ENCODE measurements at regions not wholly inside any gene's neighbourhood (a gene's known extent, or its start where the extent isn't known, plus 50 kb on each side); places are given as distances from the start of the nearest gene placed in this dataset.

DNA sequence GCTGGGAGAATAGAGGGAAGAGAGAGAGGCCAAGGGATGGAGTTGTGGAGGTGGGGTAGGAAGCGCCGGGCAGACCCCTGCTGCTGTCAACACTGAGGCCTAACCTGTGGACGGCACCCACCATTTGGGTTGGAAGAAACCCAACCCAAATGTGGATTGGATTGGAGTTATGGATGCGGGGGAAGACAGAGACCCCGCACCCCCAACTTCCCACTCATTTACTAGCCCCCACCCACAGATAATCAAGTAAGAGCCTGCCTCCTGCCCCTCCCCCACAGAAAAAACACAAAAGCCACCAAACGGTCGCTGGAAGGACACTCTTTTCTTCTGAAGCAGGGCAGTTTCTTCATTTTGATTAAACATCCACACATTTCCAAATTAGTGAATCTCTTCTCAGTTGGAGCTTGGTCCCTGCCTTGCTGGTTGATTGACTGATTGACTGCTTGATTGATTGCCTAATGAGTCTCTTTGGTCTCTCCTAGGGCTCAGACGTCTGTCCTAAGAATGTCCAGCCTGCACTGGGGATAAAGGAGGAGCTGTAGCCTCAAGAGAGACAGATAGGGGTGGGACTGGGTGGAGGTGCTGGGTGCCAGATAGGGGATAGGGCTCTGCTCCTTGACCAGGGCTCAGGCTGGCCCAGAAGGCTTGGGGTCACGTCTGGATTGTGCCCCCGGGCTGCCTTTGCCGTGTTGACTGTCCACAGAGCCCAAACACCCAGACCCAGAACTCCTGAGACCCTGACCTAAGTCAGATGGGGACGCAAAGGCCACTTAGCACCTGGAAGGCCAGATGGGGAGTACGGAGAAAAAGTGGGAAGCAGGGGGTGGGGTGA, 74.9 kb upstream of the FOXP4 start:
- Histone ChIP-seq H3K27me3 (ENCODE audit: insufficient read depth in 3 of 3, low read length in 2 of 3) (peaks cover 0 to 49% (median 9%) of the 10 kb centered on the region in 3 donors), H3K27ac (no peak overlapping the region), H3K4me3 (no peak overlapping the region), H3K4me1 (peaks cover 3% of the 10 kb centered on the region), H3K9me3 (no peaks in the 10 kb centered on the region), H3K36me3 (ENCODE audit: insufficient read depth in 1 of 2, low read depth in 1 of 2) (no peaks in the 10 kb centered on the region)
- WGBS, 3 donors: 59 to 64% (median 63%) methylated on average over 13 of the region's 13 CpGs
- ATAC-seq (no peak), DNase-seq (no peak)
- intact Hi-C loops (cut with DNase I): no loop called here
- TF ChIP-seq, protein P1, sequence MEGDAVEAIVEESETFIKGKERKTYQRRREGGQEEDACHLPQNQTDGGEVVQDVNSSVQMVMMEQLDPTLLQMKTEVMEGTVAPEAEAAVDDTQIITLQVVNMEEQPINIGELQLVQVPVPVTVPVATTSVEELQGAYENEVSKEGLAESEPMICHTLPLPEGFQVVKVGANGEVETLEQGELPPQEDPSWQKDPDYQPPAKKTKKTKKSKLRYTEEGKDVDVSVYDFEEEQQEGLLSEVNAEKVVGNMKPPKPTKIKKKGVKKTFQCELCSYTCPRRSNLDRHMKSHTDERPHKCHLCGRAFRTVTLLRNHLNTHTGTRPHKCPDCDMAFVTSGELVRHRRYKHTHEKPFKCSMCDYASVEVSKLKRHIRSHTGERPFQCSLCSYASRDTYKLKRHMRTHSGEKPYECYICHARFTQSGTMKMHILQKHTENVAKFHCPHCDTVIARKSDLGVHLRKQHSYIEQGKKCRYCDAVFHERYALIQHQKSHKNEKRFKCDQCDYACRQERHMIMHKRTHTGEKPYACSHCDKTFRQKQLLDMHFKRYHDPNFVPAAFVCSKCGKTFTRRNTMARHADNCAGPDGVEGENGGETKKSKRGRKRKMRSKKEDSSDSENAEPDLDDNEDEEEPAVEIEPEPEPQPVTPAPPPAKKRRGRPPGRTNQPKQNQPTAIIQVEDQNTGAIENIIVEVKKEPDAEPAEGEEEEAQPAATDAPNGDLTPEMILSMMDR (IDR thresholded peaks at IDR 0.05): no peak

DNA sequence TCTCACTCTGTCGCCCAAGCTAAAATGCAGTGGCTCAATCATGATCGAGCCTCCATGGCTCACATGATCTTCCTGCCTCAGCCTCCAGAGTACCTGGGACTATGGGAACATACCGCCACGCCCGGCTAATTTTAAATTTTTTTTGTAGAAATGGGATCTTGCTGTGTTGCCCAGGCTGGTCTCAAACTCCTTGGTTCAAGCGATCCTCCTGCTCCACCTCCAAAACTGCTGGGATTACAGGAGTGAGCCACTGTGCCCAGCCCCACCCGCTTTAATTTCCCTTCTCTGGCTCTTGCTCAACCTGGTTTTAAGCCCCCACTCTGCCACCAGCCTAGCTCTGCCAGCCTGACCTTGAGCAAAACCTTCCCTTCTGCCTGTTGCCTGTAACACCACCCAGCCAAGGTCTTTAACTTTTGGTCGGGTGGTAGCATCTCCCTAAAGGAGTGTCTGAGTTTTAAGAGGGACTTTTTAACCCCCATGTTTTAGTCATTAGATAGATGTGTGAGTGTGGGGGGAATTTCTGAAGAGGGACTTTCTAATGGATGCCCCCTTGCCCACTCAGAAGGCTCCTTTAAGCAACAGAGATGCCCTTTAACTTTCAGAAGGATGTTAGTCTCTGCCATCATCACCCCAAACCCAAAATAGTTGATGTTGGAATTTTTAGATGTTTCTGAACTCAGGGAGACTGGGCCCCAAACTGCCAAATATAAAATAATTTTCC, 71.8 kb upstream of the FOXP4 start:
- H3K27me3 ChIP-seq (ENCODE audit: insufficient read depth in 3 of 3, low read length in 2 of 3): peaks cover 0 to 40% (median 10%) of the 10 kb centered on the region in 3 donors
- intact Hi-C loops (cut with DNase I): no loop called here
- peaks cover 3% of the 10 kb centered on the region for H3K4me1 ChIP-seq
- WGBS, 3 donors: 82 to 90% (median 86%) methylated on average over 8 of the region's 8 CpGs
- ATAC-seq (no peak), DNase-seq (no peak)
- H3K27ac ChIP-seq: no peak overlapping the region
- no peak overlapping the region for H3K4me3 ChIP-seq
- H3K9me3 ChIP-seq: no peaks in the 10 kb centered on the region
- H3K36me3 ChIP-seq (ENCODE audit: insufficient read depth in 1 of 2, low read depth in 1 of 2): no peaks in the 10 kb centered on the region
- TF ChIP-seq, protein P1 (IDR thresholded peaks at IDR 0.05): no peak

DNA sequence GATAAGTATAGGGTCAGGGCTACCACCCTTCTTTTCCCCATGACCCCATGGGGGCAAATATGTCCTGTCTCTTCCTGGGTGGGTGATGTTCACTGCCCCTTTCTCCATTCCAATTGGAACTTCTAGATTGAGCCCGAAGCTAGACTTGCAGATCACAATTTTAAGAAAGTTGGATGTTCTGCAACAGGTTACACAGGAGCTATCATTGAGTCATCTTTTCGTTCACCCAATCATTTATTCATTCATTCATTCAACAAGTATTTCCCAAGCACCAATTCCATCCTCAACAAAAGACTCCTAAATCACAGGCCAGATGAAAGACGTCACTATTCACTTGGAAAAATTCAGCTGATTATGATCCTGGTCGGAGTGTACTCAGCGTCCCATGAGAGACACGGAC, 71.0 kb upstream of the FOXP4 start:
- DNase-seq (no peak), ATAC-seq (no peak)
- WGBS, 3 donors: 72 to 73% (median 73%) methylated on average over 6 of the region's 6 CpGs
- Histone ChIP-seq H3K4me3 (no peak overlapping the region), H3K27ac (no peak overlapping the region), H3K36me3 (ENCODE audit: insufficient read depth in 1 of 2, low read depth in 1 of 2) (no peaks in the 10 kb centered on the region), H3K4me1 (peaks cover 3% of the 10 kb centered on the region), H3K9me3 (no peaks in the 10 kb centered on the region), H3K27me3 (ENCODE audit: insufficient read depth in 3 of 3, low read length in 2 of 3) (peaks cover 0 to 32% (median 8%) of the 10 kb centered on the region in 3 donors)
- TF ChIP-seq, protein P1 (IDR thresholded peaks at IDR 0.05): no peak
- intact Hi-C loops (cut with DNase I): no loop called here

DNA sequence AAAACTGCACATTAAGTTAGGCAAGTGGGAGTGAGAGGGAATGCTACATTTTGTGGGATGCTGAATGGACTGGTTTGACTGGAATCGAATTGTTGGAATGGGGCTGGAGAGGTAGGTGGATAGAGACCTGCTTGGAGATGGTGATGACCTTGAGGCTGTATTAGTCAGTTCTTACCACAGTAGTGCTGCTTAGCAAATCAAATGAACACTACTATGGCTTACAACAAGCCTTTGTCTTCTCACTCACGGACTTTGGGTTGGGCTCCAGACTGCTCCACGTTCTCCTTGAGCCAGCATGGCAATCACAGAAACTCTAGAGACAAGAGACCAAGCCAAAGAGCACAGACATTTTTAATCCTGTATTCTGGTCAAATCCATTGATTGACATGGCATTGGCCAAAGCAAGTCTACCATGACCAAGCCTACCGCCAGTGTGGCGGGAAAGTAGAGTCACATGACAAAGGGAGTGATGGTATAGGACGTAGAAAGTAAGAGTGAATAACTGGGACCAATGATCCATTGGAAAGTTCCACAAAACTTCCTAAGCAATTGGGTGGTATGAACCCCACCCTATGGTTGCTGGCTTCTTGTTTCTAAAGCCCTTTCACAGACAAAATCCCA, 70.3 kb upstream of the FOXP4 start:
- intact Hi-C loops (cut with DNase I): no loop called here
- ATAC-seq: no peak
- Histone ChIP-seq H3K9me3 (no peaks in the 10 kb centered on the region), H3K27ac (no peak overlapping the region), H3K4me1 (no peaks in the 10 kb centered on the region), H3K36me3 (ENCODE audit: insufficient read depth in 1 of 2, low read depth in 1 of 2) (no peaks in the 10 kb centered on the region), H3K27me3 (ENCODE audit: insufficient read depth in 3 of 3, low read length in 2 of 3) (peaks cover 0 to 26% (median 4%) of the 10 kb centered on the region in 3 donors), H3K4me3 (no peak overlapping the region)
- TF ChIP-seq, protein P1 (IDR thresholded peaks at IDR 0.05): no peak
- 75 to 93% (median 87%) methylated on average over 6 of the region's 6 CpGs for WGBS, 3 donors
- no peak for DNase-seq

All from psoas muscle (tissue), 7 donors.